Stomach (tissue), 8 donors: ENCODE measurements at regions not wholly inside any gene's neighbourhood (a gene's known extent, or its start where the extent isn't known, plus 50 kb on each side); places are given as distances from the start of the nearest gene placed in this dataset.

Source experiments
- DNase-seq, 2 donors: peaks; one replicate each; pipeline versions ENCODE4 v3.0.0 to v3.0.0-alpha.2; 2013 to 2019
- H3K27ac ChIP-seq, 5 donors: fragments of 200-600 bp in 4 of 5; sonication (generic) in 4 of 5; one replicate each; pipeline ENCODE4 v1.5.1; 2013 to 2019; ENCODE audit warnings: mild to moderate bottlenecking in 1 of 5, moderate library complexity in 1 of 5
- H3K27me3 ChIP-seq, 3 donors: fragments of 200-600 bp; sonication (generic); one replicate each; pipeline ENCODE4 v1.5.1; 2017 to 2019; ENCODE audit warnings: mixed run types in 1 of 3
- H3K36me3 ChIP-seq, 4 donors: fragments of 200-600 bp; sonication (generic); 1 replicate in 3 of 4; 2 replicates in 1 of 4; pipeline ENCODE4 v1.5.1; 2016 to 2019
- H3K4me1 ChIP-seq, 4 donors: fragments of 200-600 bp; sonication (generic); one replicate each; pipeline ENCODE4 v1.5.1; 2016 to 2019
- H3K4me3 ChIP-seq, 4 donors: fragments of 200-600 bp; sonication (generic) in 3 of 4; one replicate each; pipeline ENCODE4 v1.5.1; 2016 to 2019; ENCODE audit warnings: mild to moderate bottlenecking in 1 of 4
- H3K9me3 ChIP-seq, 4 donors: fragments of 200-600 bp; sonication (generic); one replicate each; pipeline ENCODE4 v1.5.1; 2016 to 2019
- EP300 ChIP-seq: sonication (generic); formaldehyde crosslinking; IDR thresholded peaks from one replicate; pipeline ENCODE4 v1.6.1; 2017; ENCODE audit warnings: antibody characterized with exemption
- POLR2A ChIP-seq, 4 donors: fragments of 450-650 bp; IDR thresholded peaks; one replicate each; pipeline ENCODE4 v1.6.1; 2016; ENCODE audit warnings: antibody characterized with exemption in 4 of 4, control low read depth in 2 of 4, mild to moderate bottlenecking in 1 of 4, moderate library complexity in 1 of 4
- POLR2AphosphoS5 ChIP-seq, 3 donors: sonication (generic); formaldehyde crosslinking; IDR thresholded peaks; one replicate each; pipeline ENCODE4 v1.6.1; 2016; ENCODE audit warnings: antibody characterized with exemption in 3 of 3
- WGBS, 5 donors: extraction: QIAGEN DNeasy Blood & Tissue Kit in 3 of 5; methylation state at CpG; one replicate each; pipeline versions ENCODE4 v1.1.5 to v1.1.7; 2013 to 2018; 5-methylcytosine and 5-hydroxymethylcytosine counted together
- intact Hi-C: fragments of 100-400 bp; cut with DNase I; formaldehyde crosslinking; loops from one replicate; pipeline ENCODE4 v1.15.1; 2023; ENCODE audit warnings: low total_unique reads
- TF ChIP-seq, protein P1 (sequence below), 7 experiments: fragments of 450-650 bp in 4 of 7; fragments of 200-600 bp in 3 of 7; sonication (generic) in 3 of 7; IDR thresholded peaks; one replicate each; pipeline ENCODE4 v1.5.1; 2016 to 2019; ENCODE audit warnings: antibody characterized with exemption in 7 of 7, control low read depth in 2 of 7, mild to moderate bottlenecking in 1 of 7
- donor health status: healthy with polysubstance abuse.
- donor health status: Bipolar disorder and iron deficiency.
- donor health status: healthy.

GRCh38 chr4:181085557-181085956 lies 1157.6 kb upstream of the TENM3 start:
- intact Hi-C loops: no loop called here
- no peaks in the 10 kb centered on the region for H3K9me3 ChIP-seq
- no peak for DNase-seq
- WGBS, 5 donors: 48 to 69% (median 62%) methylated on average over 3 of the region's 3 CpGs
- no peak overlapping the region for H3K4me3 ChIP-seq
- no peaks in the 10 kb centered on the region for H3K36me3 ChIP-seq
- no peak overlapping the region for H3K27ac ChIP-seq
- H3K4me1 ChIP-seq: no peaks in the 10 kb centered on the region
- no peaks in the 10 kb centered on the region for H3K27me3 ChIP-seq
- TF ChIP-seq POLR2AphosphoS5 (IDR thresholded peaks at IDR 0.05) (no peak), POLR2A (IDR thresholded peaks at IDR 0.05) (no peak), EP300 (no peak)
- TF ChIP-seq, protein P1, sequence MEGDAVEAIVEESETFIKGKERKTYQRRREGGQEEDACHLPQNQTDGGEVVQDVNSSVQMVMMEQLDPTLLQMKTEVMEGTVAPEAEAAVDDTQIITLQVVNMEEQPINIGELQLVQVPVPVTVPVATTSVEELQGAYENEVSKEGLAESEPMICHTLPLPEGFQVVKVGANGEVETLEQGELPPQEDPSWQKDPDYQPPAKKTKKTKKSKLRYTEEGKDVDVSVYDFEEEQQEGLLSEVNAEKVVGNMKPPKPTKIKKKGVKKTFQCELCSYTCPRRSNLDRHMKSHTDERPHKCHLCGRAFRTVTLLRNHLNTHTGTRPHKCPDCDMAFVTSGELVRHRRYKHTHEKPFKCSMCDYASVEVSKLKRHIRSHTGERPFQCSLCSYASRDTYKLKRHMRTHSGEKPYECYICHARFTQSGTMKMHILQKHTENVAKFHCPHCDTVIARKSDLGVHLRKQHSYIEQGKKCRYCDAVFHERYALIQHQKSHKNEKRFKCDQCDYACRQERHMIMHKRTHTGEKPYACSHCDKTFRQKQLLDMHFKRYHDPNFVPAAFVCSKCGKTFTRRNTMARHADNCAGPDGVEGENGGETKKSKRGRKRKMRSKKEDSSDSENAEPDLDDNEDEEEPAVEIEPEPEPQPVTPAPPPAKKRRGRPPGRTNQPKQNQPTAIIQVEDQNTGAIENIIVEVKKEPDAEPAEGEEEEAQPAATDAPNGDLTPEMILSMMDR (IDR thresholded peaks at IDR 0.05): no peak

DNA sequence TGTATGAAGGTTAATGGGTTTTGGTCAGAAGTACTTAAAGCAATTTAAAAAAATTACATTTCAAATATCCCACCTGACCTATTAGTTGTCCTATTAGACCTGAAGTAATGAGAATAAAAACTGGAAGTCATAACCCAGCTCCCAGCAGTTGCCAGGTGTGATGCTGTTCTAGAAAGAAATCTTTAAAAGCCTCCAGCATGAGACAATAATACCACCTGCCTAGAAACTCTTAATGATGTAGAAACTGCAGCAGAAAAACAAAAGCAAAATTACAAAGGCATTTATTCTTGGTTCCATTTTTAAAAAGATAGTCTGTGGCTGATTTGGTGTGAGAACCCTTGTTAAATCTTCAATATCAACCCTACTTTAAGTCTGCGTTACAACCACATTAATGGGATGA lies 1137.7 kb upstream of the TENM3 start:
- 93 to 100% (median 97%) methylated on average over 1 of the region's 1 CpG for WGBS, 5 donors
- Histone ChIP-seq H3K9me3 (no peaks in the 10 kb centered on the region), H3K27me3 (no peaks in the 10 kb centered on the region), H3K4me1 (no peaks in the 10 kb centered on the region), H3K27ac (no peak overlapping the region), H3K36me3 (no peaks in the 10 kb centered on the region), H3K4me3 (no peak overlapping the region)
- TF ChIP-seq EP300 (no peak), POLR2AphosphoS5 (IDR thresholded peaks at IDR 0.05) (no peak), POLR2A (IDR thresholded peaks at IDR 0.05) (no peak)
- TF ChIP-seq, protein P1 (IDR thresholded peaks at IDR 0.05): no peak
- DNase-seq: no peak
- intact Hi-C loops: no loop called here

DNA sequence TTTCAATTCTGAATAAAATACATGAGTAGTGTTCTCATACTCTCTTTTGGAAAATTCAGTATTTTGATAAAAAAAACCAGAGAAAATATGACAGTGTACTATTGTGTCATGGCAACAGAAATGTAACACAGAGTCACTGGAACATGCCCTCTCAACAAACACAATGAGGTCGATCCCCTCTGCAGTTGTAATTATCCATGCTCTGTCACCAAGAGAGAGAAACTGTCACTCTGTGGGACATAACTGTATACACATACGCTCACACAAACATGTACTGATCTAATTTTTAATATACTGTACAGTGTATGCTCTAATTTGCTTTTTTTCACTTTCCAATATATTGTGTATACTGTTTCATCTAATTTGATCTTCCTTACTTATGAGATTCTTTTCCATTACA lies 1136.8 kb upstream of the TENM3 start:
- Histone ChIP-seq H3K4me1 (no peaks in the 10 kb centered on the region), H3K27ac (no peak overlapping the region), H3K36me3 (no peaks in the 10 kb centered on the region), H3K9me3 (no peaks in the 10 kb centered on the region), H3K27me3 (no peaks in the 10 kb centered on the region), H3K4me3 (no peak overlapping the region)
- 80 to 89% (median 82%) methylated on average over 2 of the region's 2 CpGs for WGBS, 5 donors
- intact Hi-C loops: no loop called here
- DNase-seq: no peak
- TF ChIP-seq EP300 (no peak), POLR2A (IDR thresholded peaks at IDR 0.05) (no peak), POLR2AphosphoS5 (IDR thresholded peaks at IDR 0.05) (no peak)
- TF ChIP-seq, protein P1 (IDR thresholded peaks at IDR 0.05): no peak

DNA sequence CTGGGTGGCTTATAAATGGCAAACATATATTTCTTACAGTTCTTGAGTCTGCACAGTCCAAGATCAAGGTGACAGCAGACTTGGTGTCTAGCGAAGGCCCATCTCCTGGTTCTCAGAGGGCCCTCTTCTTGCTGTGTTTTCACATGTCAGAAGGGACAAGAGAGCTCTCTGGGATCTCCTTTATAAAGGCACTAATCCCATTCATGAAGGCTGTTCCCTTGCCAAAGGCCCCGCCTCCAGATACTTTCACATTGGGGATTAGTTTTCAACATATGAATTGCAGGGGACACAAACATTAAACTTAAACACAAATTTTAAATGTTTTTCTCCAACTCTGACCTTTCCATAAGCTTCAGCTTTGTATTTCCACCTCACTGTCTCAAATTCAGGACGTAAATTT lies 1135.0 kb upstream of the TENM3 start:
- Histone ChIP-seq H3K4me3 (no peak overlapping the region), H3K4me1 (no peaks in the 10 kb centered on the region), H3K9me3 (no peaks in the 10 kb centered on the region), H3K27me3 (no peaks in the 10 kb centered on the region), H3K36me3 (no peaks in the 10 kb centered on the region), H3K27ac (no peak overlapping the region)
- intact Hi-C loops: no loop called here
- WGBS, 5 donors: 65 to 91% (median 82%) methylated on average over 3 of the region's 3 CpGs
- TF ChIP-seq EP300 (no peak), POLR2AphosphoS5 (IDR thresholded peaks at IDR 0.05) (no peak), POLR2A (IDR thresholded peaks at IDR 0.05) (no peak)
- TF ChIP-seq, protein P1 (IDR thresholded peaks at IDR 0.05): no peak
- DNase-seq: no peak
